HG03280 (cell line): ENCODE measurements at regions not wholly inside any gene's neighbourhood (a gene's known extent, or its start where the extent isn't known, plus 50 kb on each side); places are given as distances from the start of the nearest gene placed in this dataset.
"Not testable (repeated sequence)": the region's sequence is repeated elsewhere in the genome, so short reads cannot be mapped to it uniquely, and the experiment has no call there.

Experiments used
- ATAC-seq: cut with Tn5 transposase; IDR thresholded peaks from one replicate; pipeline ENCODE4 v1.9.1; 2021; ENCODE audit warnings: mild to moderate bottlenecking, moderate library complexity; ENCODE audit not compliant: unreplicated experiment

DNA sequence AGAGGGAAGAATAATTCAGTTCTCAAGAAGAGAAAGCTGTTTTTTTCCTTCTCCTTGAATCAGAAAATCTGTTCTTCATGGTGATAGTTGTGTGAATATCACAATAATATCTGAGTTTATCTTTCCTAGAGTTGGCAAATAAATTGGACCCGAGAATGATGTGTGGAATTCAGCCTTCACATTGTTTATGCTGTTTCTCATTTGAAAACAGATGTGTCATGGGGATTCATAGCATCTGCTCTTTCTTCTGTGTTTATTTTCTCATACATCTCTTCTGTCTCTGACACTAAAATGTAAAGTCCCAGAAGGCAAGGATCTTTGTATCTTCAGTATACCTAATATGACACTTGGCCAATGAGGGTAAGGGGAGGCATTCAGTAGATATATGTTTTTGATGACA is 103.6 kb upstream of the SGK1 start:
- no peak for ATAC-seq

DNA sequence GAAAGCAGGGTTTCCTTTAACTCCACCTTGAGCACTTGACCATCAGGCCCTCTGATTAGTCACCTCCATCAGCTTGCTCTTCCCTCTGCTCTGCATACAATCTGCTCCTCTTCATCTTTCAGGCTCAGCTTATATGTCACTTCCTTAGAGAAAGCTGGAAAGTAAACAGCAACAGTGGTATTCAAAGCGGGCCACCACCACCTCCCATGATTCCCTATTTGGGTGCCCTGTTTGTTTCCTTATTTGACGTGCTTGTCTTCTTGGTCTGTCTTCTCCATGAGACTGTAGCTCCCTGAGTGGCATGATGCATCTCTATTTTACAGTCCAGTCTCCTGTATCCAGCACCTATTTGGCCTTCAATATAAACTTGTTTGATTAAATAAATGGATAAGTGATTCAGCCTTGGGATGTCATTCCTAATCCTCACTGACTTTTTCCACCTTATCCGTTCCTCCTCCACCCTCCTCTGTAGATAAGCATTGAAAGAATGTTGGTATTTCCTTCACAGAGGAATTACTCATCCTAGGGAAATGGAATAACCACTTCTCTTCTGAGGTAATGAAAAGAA is 102.8 kb upstream of the SGK1 start:
- ATAC-seq = no peak

- ATAC-seq = no peak
These were observed 101.8 kb upstream of the SGK1 start for GRCh38 chr6:134419716-134420115.

GRCh38 chr6:134416418-134417154 is 98.7 kb upstream of the SGK1 start:
- no peak for ATAC-seq

GRCh38 chr6:134415656-134416055 is 97.7 kb upstream of the SGK1 start:
- no peak for ATAC-seq

DNA sequence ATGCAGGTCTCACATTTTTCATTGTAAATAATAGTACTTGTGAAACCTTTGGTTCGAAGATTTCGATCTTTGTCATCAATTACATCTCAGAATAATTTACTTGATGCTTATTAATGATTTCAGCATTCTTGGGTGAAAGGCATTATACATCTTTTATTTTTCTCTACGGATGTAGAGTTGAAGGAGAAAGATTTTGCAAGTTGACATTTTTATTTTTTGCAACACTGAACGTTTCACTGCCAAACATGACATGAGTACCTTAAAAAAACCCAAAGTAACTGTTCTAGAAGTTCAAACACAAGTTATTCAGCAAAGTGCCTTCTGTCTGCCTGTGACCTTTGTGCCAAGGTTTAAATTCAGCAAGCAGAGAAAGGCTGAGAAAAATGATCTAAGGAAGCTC is 97.3 kb upstream of the SGK1 start:
- no peak for ATAC-seq

GRCh38 chr6:134414793-134415192 is 96.9 kb upstream of the SGK1 start:
- no peak for ATAC-seq

- no peak for ATAC-seq
These were observed 95.3 kb upstream of the SGK1 start for GRCh38 chr6:134413241-134413643.

- no peak for ATAC-seq
These were observed 92.6 kb upstream of the SGK1 start for GRCh38 chr6:134410541-134410940.

DNA sequence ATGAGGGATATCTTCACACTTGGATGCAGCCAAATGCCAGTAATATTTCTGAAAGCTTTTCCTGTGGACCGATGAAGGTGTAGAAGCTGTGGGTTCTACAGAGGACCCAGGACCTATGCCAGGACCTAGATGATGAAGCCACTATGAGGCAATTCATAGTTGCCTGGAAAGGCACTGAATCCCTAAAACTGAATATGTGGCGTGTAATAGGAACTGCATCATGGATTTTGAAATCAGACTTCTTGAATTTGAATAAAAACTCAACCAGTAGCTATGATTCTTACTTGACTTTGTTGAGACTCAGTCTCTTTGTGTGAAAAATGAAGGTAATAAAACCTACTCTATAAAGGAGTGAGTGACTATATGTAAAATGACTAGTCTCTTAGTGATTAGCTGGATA is 89.9 kb upstream of the SGK1 start:
- no peak for ATAC-seq

DNA sequence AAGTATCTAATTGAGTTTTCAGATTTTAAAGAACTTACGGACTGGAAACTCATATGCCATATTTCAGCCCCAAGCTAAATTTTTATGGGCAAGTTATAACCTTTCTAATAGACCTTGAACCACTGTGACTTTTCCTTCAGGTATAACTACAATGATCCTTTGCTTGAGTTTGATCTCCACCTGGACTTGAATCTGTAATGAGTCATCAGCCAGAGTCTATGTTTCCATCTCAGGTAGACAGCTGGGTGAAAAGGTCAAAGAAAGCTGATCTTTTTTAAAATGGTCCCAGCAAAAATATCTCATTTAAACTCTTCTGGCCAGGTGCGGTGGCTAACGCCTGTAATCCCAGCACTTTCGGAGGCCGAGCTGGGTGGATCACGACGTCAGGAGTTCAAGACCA is 88.4 kb upstream of the SGK1 start:
- no peak for ATAC-seq

DNA sequence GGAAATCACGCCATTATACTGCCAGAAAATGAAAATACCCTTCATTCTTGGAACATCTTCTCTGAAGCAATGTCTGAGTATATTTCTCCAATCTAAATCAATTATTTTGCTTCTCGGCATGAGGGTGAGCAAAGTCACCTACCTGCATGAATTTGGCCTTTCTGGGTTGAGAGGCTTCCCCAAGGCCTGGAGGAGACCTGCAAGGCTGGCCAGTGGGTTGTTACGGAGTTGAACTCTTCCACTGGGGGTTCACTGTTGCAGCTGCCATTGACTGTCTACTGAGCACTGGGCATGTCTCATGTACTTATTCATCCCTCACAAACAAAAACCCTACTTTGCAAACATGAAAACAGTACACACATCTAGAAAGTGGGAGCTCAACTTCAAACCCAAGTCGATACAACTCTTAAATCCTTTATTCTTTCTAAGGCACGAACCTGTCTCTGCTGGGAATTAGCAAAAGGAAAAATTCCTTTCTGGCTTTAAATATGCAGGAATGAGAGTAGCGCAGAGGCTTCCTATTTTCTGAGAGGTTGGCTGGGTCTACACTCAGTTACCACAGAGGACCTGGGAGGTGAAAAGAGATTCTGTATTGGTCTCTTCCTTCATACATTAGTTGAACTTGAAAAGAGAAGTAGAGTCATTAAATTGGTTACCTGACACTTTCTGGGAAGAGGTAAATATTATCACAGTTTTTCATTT is 87.6 kb upstream of the SGK1 start:
- no peak for ATAC-seq

- ATAC-seq = not testable (repeated sequence)
These were observed 85.4 kb upstream of the SGK1 start for GRCh38 chr6:134403312-134403711.

GRCh38 chr6:134402372-134402984 is 84.6 kb upstream of the SGK1 start:
- no peak for ATAC-seq

DNA sequence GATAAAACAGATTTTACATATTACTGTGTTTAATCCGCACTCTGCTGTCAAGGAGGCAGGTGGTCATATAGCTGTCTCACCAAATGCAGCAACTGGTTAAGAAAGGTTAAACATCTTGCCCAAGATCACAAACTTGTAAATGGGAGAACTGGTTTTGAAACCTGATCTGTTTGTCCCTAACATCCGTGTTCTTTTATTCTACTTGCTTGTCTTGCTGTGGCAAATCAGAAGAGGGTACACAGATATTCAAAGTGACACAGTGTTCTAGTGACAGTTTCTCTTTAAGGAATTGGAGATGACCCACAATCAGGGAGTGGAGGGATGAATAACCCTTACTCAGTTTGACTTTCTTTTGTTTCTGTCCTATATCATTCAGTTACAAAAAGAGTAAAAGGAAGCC is 83.0 kb upstream of the SGK1 start:
- ATAC-seq = no peak

GRCh38 chr6:134398453-134398852 is 80.5 kb upstream of the SGK1 start:
- ATAC-seq = no peak

DNA sequence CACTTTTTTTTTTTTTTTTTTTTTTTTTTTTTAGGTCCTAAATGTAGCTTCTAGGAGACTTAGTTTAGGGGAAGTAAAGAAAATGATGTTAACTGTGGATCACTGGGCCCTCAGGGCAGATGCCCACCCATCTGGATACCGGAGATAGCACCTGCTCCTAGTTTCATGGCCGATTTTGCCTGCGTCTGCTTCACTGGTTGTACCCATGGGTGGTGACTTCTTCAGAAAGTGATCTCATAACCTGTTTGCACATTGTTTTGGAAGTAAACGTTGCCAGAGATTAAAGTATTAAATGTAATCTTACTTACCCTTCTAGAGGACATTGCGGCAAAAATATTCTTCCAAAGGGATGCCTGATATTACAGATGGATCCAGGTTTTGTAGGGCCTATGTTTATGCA is 79.8 kb upstream of the SGK1 start:
- ATAC-seq = no peak

GRCh38 chr6:134394905-134395304 is 77.0 kb upstream of the SGK1 start:
- no peak for ATAC-seq

GRCh38 chr6:134394208-134394607 is 76.3 kb upstream of the SGK1 start:
- ATAC-seq = no peak

- no peak for ATAC-seq
These were observed 73.3 kb upstream of the SGK1 start for GRCh38 chr6:134391205-134391604.

DNA sequence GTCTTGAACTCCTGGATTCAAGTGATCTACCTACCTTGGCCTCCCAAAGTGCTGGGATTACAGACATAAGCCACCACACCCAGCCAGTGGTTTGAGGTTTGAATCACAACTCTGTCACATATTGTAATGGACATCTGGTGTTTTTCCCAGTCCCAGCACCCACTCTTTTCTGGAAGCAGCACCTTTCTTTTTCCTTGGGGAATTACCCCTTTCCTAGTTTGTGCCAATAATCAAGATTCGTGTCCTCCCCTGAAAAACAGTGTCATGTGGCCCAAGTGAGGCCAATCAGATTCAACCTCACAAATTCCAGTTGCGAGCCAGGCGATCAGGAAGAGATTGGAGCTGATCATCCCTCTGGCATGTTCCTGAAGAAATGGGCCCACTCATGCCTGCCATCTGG is 71.7 kb upstream of the SGK1 start:
- no peak for ATAC-seq

- ATAC-seq = no peak
These were observed 71.2 kb upstream of the SGK1 start for GRCh38 chr6:134389129-134389528.
